NB4 (cell line): ENCODE measurements at regions not wholly inside any gene's neighbourhood (a gene's known extent, or its start where the extent isn't known, plus 50 kb on each side); places are given as distances from the start of the nearest gene placed in this dataset.

Source experiments
- POLR2A ChIP-seq: IDR thresholded peaks from 2 replicates; pipeline ENCODE4 v1.6.1; 2011; ENCODE audit warnings: mild to moderate bottlenecking; ENCODE audit not compliant: insufficient read length; ENCODE audit errors: extremely low read depth
- TF ChIP-seq, protein P1 (sequence below): IDR thresholded peaks from one replicate; pipeline ENCODE4 v1.5.1; 2012; ENCODE audit warnings: low read depth, low read length

DNA sequence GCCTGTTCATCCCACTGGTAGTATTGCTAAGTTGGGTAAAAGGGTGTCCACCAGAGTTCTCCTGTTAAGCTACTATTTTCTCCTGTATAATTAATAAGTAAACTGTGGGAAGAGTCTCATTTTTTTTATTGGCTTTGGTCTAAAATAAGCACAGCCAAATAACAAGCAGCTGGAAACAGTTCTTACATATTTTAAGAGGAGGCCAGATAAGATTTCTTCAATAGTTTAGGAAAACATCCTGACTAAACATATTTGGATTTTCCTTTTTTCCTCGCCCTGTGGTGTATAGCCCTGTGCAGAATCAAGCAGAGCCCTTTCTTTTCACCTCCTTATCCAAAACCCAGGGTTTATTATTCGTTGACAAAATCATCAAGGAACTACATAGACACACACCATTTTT, 122.2 kb upstream of the ZNF608 start:
- TF ChIP-seq, protein P1, sequence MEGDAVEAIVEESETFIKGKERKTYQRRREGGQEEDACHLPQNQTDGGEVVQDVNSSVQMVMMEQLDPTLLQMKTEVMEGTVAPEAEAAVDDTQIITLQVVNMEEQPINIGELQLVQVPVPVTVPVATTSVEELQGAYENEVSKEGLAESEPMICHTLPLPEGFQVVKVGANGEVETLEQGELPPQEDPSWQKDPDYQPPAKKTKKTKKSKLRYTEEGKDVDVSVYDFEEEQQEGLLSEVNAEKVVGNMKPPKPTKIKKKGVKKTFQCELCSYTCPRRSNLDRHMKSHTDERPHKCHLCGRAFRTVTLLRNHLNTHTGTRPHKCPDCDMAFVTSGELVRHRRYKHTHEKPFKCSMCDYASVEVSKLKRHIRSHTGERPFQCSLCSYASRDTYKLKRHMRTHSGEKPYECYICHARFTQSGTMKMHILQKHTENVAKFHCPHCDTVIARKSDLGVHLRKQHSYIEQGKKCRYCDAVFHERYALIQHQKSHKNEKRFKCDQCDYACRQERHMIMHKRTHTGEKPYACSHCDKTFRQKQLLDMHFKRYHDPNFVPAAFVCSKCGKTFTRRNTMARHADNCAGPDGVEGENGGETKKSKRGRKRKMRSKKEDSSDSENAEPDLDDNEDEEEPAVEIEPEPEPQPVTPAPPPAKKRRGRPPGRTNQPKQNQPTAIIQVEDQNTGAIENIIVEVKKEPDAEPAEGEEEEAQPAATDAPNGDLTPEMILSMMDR = no peak
- no peak for TF ChIP-seq POLR2A
